ENCODE measurements at regions not wholly inside any gene's neighbourhood (a gene's known extent, or its start where the extent isn't known, plus 50 kb on each side); places are given as distances from the start of the nearest gene placed in this dataset.

- no peak overlapping the region for H3K27ac ChIP-seq
- no peak overlapping the region for H3K4me3 ChIP-seq (IDR thresholded peaks at IDR 0.05; ENCODE audit: insufficient read depth, low read depth, low read length)
- no peak overlapping the region for H3K4me2 ChIP-seq
- no peaks in the 10 kb centered on the region for H3K36me3 ChIP-seq (ENCODE audit: insufficient read depth)
- no peaks in the 10 kb centered on the region for H3K4me1 ChIP-seq (ENCODE audit: low read depth, poor library complexity, severe bottlenecking)
- H3K9ac ChIP-seq, result no peak overlapping the region
- TF ChIP-seq, protein P1, sequence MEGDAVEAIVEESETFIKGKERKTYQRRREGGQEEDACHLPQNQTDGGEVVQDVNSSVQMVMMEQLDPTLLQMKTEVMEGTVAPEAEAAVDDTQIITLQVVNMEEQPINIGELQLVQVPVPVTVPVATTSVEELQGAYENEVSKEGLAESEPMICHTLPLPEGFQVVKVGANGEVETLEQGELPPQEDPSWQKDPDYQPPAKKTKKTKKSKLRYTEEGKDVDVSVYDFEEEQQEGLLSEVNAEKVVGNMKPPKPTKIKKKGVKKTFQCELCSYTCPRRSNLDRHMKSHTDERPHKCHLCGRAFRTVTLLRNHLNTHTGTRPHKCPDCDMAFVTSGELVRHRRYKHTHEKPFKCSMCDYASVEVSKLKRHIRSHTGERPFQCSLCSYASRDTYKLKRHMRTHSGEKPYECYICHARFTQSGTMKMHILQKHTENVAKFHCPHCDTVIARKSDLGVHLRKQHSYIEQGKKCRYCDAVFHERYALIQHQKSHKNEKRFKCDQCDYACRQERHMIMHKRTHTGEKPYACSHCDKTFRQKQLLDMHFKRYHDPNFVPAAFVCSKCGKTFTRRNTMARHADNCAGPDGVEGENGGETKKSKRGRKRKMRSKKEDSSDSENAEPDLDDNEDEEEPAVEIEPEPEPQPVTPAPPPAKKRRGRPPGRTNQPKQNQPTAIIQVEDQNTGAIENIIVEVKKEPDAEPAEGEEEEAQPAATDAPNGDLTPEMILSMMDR (conservative IDR thresholded peaks at IDR 0.05; ENCODE audit: low read depth, low read length), result peak; percentile 95
- H3K79me2 ChIP-seq (ENCODE audit: insufficient read depth, low read depth), result no peaks in the 10 kb centered on the region
- no peaks in the 10 kb centered on the region for H3K27me3 ChIP-seq (ENCODE audit: insufficient read depth, low read depth)
- H2AFZ ChIP-seq (ENCODE audit: low read depth), result no peak overlapping the region
- H4K20me1 ChIP-seq (ENCODE audit: insufficient read depth), result no peaks in the 10 kb centered on the region
Observed at GRCh38 chr4:104860238-104861123, 286.2 kb upstream of the TET2 start.

GRCh38 chr4:104866809-104867208 lies 279.9 kb upstream of the TET2 start:
- Histone ChIP-seq H3K79me2 (ENCODE audit: insufficient read depth, low read depth) (no peaks in the 10 kb centered on the region), H3K27me3 (ENCODE audit: insufficient read depth, low read depth) (no peaks in the 10 kb centered on the region), H3K27ac (no peak overlapping the region), H3K9ac (no peak overlapping the region), H3K36me3 (ENCODE audit: insufficient read depth) (no peaks in the 10 kb centered on the region), H4K20me1 (ENCODE audit: insufficient read depth) (no peaks in the 10 kb centered on the region), H3K4me1 (ENCODE audit: low read depth, poor library complexity, severe bottlenecking) (no peaks in the 10 kb centered on the region), H2AFZ (ENCODE audit: low read depth) (no peak overlapping the region), H3K4me2 (no peak overlapping the region), H3K4me3 (IDR thresholded peaks at IDR 0.05; ENCODE audit: insufficient read depth, low read depth, low read length) (no peak overlapping the region)
- TF ChIP-seq, protein P1 (conservative IDR thresholded peaks at IDR 0.05; ENCODE audit: low read depth, low read length), result no peak

GRCh38 chr4:104868533-104868932 lies 278.1 kb upstream of the TET2 start:
- Histone ChIP-seq H3K4me3 (IDR thresholded peaks at IDR 0.05; ENCODE audit: insufficient read depth, low read depth, low read length) (no peak overlapping the region), H3K9ac (no peak overlapping the region), H3K4me2 (no peak overlapping the region), H2AFZ (ENCODE audit: low read depth) (no peak overlapping the region), H3K4me1 (ENCODE audit: low read depth, poor library complexity, severe bottlenecking) (no peaks in the 10 kb centered on the region), H3K36me3 (ENCODE audit: insufficient read depth) (no peaks in the 10 kb centered on the region), H3K27ac (no peak overlapping the region), H4K20me1 (ENCODE audit: insufficient read depth) (no peaks in the 10 kb centered on the region), H3K79me2 (ENCODE audit: insufficient read depth, low read depth) (no peaks in the 10 kb centered on the region), H3K27me3 (ENCODE audit: insufficient read depth, low read depth) (no peaks in the 10 kb centered on the region)
- TF ChIP-seq, protein P1 (conservative IDR thresholded peaks at IDR 0.05; ENCODE audit: low read depth, low read length), result no peak

- H3K4me3 ChIP-seq (IDR thresholded peaks at IDR 0.05; ENCODE audit: insufficient read depth, low read depth, low read length), result no peak overlapping the region
- no peaks in the 10 kb centered on the region for H3K79me2 ChIP-seq (ENCODE audit: insufficient read depth, low read depth)
- no peak overlapping the region for H3K4me2 ChIP-seq
- no peaks in the 10 kb centered on the region for H3K27me3 ChIP-seq (ENCODE audit: insufficient read depth, low read depth)
- TF ChIP-seq, protein P1 (conservative IDR thresholded peaks at IDR 0.05; ENCODE audit: low read depth, low read length), result no peak
- no peak overlapping the region for H3K9ac ChIP-seq
- no peak overlapping the region for H3K27ac ChIP-seq
- H3K4me1 ChIP-seq (ENCODE audit: low read depth, poor library complexity, severe bottlenecking), result no peaks in the 10 kb centered on the region
- H3K36me3 ChIP-seq (ENCODE audit: insufficient read depth), result no peaks in the 10 kb centered on the region
- no peaks in the 10 kb centered on the region for H4K20me1 ChIP-seq (ENCODE audit: insufficient read depth)
- H2AFZ ChIP-seq (ENCODE audit: low read depth), result no peak overlapping the region
Observed at GRCh38 chr4:104868958-104869357, 277.7 kb upstream of the TET2 start.

All from KMS-11 (cell line).